Esophagus muscularis mucosa (tissue), 4 donors: ENCODE measurements at regions not wholly inside any gene's neighbourhood (a gene's known extent, or its start where the extent isn't known, plus 50 kb on each side); places are given as distances from the start of the nearest gene placed in this dataset.

ENCODE experiments used
- DNase-seq: peaks from one replicate; pipeline ENCODE4 v3.0.0-alpha.2; 2017; ENCODE audit errors: extremely low spot score
- H3K27ac ChIP-seq, 4 donors: fragments of 200-600 bp; sonication (generic); replicated peaks in 1 of 4; 1 replicate in 3 of 4; 2 replicates in 1 of 4; pipeline ENCODE4 v1.5.1; 2016 to 2019; ENCODE audit warnings: mild to moderate bottlenecking in 1 of 4
- H3K27me3 ChIP-seq, 4 donors: fragments of 200-600 bp; sonication (generic); one replicate each; pipeline versions ENCODE4 v1.5.1 to v1.6.0; 2016 to 2019
- H3K36me3 ChIP-seq, 4 donors: fragments of 200-600 bp; sonication (generic); one replicate each; pipeline ENCODE4 v1.5.1; 2016 to 2019
- H3K4me1 ChIP-seq, 4 donors: fragments of 200-600 bp; sonication (generic); one replicate each; pipeline ENCODE4 v1.5.1; 2016 to 2019
- H3K4me3 ChIP-seq, 4 donors: fragments of 200-600 bp; sonication (generic); 1 replicate in 2 of 4; 2 replicates in 2 of 4; pipeline ENCODE4 v1.5.1; 2016 to 2019; ENCODE audit warnings: mild to moderate bottlenecking in 4 of 4, moderate library complexity in 1 of 4
- H3K9me3 ChIP-seq, 4 donors: fragments of 200-600 bp; sonication (generic); 1 replicate in 3 of 4; 2 replicates in 1 of 4; pipeline ENCODE4 v1.5.1; 2016 to 2019
- EP300 ChIP-seq: sonication (generic); formaldehyde crosslinking; IDR thresholded peaks from one replicate; pipeline ENCODE4 v1.6.1; 2017; ENCODE audit warnings: antibody characterized with exemption
- POLR2A ChIP-seq: fragments of 450-650 bp; IDR thresholded peaks from one replicate; pipeline ENCODE4 v1.6.1; 2017; ENCODE audit warnings: antibody characterized with exemption, moderate library complexity, mild to moderate bottlenecking, low read depth
- POLR2AphosphoS5 ChIP-seq, 2 donors: sonication (generic); formaldehyde crosslinking; IDR thresholded peaks; one replicate each; pipeline ENCODE4 v1.6.1; 2017; ENCODE audit warnings: antibody characterized with exemption in 2 of 2
- WGBS: methylation state at CpG from one replicate; pipeline ENCODE4 v1.1.5; 2018; 5-methylcytosine and 5-hydroxymethylcytosine counted together
- intact Hi-C: fragments of 100-400 bp; cut with DNase I; formaldehyde crosslinking; loops from one replicate; pipeline ENCODE4 v1.15.1; 2023
- TF ChIP-seq, protein P1 (sequence below), 3 experiments: fragments of 200-600 bp in 2 of 3; fragments of 450-650 bp in 1 of 3; sonication (generic) in 2 of 3; IDR thresholded peaks; one replicate each; pipeline ENCODE4 v1.5.1; 2017 to 2019; ENCODE audit warnings: antibody characterized with exemption in 3 of 3, mild to moderate bottlenecking in 2 of 3, moderate library complexity in 1 of 3

GRCh38 chr3:117192888-117193287, 483.3 kb downstream of the TUSC7 start:
- no peaks in the 10 kb centered on the region for H3K9me3 ChIP-seq
- no peaks in the 10 kb centered on the region for H3K27me3 ChIP-seq
- H3K4me1 ChIP-seq = no peaks in the 10 kb centered on the region
- no peak overlapping the region for H3K27ac ChIP-seq
- DNase-seq = no peak
- intact Hi-C loops = no loop called here
- no peak overlapping the region for H3K4me3 ChIP-seq
- H3K36me3 ChIP-seq = no peaks in the 10 kb centered on the region
- WGBS = 90% methylated on average over 8 of the region's 8 CpGs
- TF ChIP-seq EP300 = no peak
- no peak for TF ChIP-seq POLR2AphosphoS5 (IDR thresholded peaks at IDR 0.05)
- TF ChIP-seq, protein P1, sequence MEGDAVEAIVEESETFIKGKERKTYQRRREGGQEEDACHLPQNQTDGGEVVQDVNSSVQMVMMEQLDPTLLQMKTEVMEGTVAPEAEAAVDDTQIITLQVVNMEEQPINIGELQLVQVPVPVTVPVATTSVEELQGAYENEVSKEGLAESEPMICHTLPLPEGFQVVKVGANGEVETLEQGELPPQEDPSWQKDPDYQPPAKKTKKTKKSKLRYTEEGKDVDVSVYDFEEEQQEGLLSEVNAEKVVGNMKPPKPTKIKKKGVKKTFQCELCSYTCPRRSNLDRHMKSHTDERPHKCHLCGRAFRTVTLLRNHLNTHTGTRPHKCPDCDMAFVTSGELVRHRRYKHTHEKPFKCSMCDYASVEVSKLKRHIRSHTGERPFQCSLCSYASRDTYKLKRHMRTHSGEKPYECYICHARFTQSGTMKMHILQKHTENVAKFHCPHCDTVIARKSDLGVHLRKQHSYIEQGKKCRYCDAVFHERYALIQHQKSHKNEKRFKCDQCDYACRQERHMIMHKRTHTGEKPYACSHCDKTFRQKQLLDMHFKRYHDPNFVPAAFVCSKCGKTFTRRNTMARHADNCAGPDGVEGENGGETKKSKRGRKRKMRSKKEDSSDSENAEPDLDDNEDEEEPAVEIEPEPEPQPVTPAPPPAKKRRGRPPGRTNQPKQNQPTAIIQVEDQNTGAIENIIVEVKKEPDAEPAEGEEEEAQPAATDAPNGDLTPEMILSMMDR (IDR thresholded peaks at IDR 0.05) = no peak
- TF ChIP-seq POLR2A = no peak

GRCh38 chr3:117193390-117193789, 483.8 kb downstream of the TUSC7 start:
- 80% methylated on average over 2 of the region's 2 CpGs for WGBS
- no peak for TF ChIP-seq POLR2A

DNA sequence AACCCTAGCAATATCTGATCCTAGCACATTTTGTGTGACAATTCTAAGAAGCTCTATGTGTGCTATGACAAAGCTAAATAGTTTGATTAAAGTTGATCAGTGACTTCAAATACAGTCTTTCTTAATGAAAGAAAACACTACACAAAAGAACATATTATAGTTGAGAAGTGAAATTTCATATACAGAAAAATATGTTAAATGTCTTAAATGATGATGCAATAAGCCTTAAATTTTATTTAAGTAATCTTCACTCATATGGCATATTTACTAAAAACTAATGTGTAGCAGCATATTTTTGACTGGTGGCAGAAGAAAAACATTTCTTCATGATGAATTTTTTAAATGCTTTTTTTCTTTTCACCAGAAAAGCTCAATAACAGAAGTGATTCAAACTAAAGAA, 485.5 kb downstream of the TUSC7 start:
- Histone ChIP-seq H3K27me3 (no peaks in the 10 kb centered on the region), H3K9me3 (no peaks in the 10 kb centered on the region), H3K27ac (no peak overlapping the region), H3K36me3 (no peaks in the 10 kb centered on the region), H3K4me1 (no peaks in the 10 kb centered on the region), H3K4me3 (no peak overlapping the region)
- no peak for TF ChIP-seq EP300
- TF ChIP-seq, protein P1 (IDR thresholded peaks at IDR 0.05) = no peak
- TF ChIP-seq POLR2AphosphoS5 (IDR thresholded peaks at IDR 0.05) = no peak
- no peak for TF ChIP-seq POLR2A
- DNase-seq = no peak
- intact Hi-C loops = no loop called here

More at GRCh38 chr3:117193390-117193789, 483.8 kb downstream of the TUSC7 start:
- no peaks in the 10 kb centered on the region for H3K36me3 ChIP-seq
- intact Hi-C loops = no loop called here
- H3K27me3 ChIP-seq = no peaks in the 10 kb centered on the region
- no peak overlapping the region for H3K4me3 ChIP-seq
- H3K9me3 ChIP-seq = no peaks in the 10 kb centered on the region
- no peak overlapping the region for H3K27ac ChIP-seq
- no peaks in the 10 kb centered on the region for H3K4me1 ChIP-seq
- DNase-seq = no peak

- intact Hi-C loops = no loop called here
- no peaks in the 10 kb centered on the region for H3K4me1 ChIP-seq
- H3K36me3 ChIP-seq = no peaks in the 10 kb centered on the region
- TF ChIP-seq EP300 (no peak), POLR2AphosphoS5 (IDR thresholded peaks at IDR 0.05) (no peak), POLR2A (no peak)
- TF ChIP-seq, protein P1 (IDR thresholded peaks at IDR 0.05) = no peak
- no peak for DNase-seq
- 88% methylated on average over 2 of the region's 2 CpGs for WGBS
- no peak overlapping the region for H3K27ac ChIP-seq
- H3K9me3 ChIP-seq = no peaks in the 10 kb centered on the region
- no peaks in the 10 kb centered on the region for H3K27me3 ChIP-seq
- no peak overlapping the region for H3K4me3 ChIP-seq
These were observed 491.4 kb downstream of the TUSC7 start for GRCh38 chr3:117200962-117201361.

GRCh38 chr3:117201901-117202774, 492.6 kb downstream of the TUSC7 start:
- 80% methylated on average over 5 of the region's 5 CpGs for WGBS
- no peaks in the 10 kb centered on the region for H3K9me3 ChIP-seq
- TF ChIP-seq EP300 = no peak
- TF ChIP-seq POLR2AphosphoS5 (IDR thresholded peaks at IDR 0.05) = no peak
- TF ChIP-seq POLR2A = no peak
- TF ChIP-seq, protein P1 (IDR thresholded peaks at IDR 0.05) = no peak
- no peak overlapping the region for H3K27ac ChIP-seq
- no peak for DNase-seq
- no peaks in the 10 kb centered on the region for H3K36me3 ChIP-seq
- no peaks in the 10 kb centered on the region for H3K27me3 ChIP-seq
- no peaks in the 10 kb centered on the region for H3K4me1 ChIP-seq
- intact Hi-C loops = no loop called here
- no peak overlapping the region for H3K4me3 ChIP-seq
